Esophagus squamous epithelium (tissue), 4 donors: ENCODE measurements at regions not wholly inside any gene's neighbourhood (a gene's known extent, or its start where the extent isn't known, plus 50 kb on each side); places are given as distances from the start of the nearest gene placed in this dataset.

Experiments
- POLR2A ChIP-seq, 4 donors: fragments of 450-650 bp; IDR thresholded peaks; one replicate each; pipeline ENCODE4 v1.6.1; 2017; ENCODE audit warnings: antibody characterized with exemption in 4 of 4, mild to moderate bottlenecking in 4 of 4, moderate library complexity in 3 of 4
- TF ChIP-seq, protein P1 (sequence below), 6 experiments: fragments of 450-650 bp in 4 of 6; fragments of 200-600 bp in 2 of 6; sonication (generic) in 2 of 6; IDR thresholded peaks; one replicate each; pipeline ENCODE4 v1.5.1; 2016 to 2019; ENCODE audit warnings: antibody characterized with exemption in 6 of 6, mild to moderate bottlenecking in 4 of 6, moderate library complexity in 4 of 6

DNA sequence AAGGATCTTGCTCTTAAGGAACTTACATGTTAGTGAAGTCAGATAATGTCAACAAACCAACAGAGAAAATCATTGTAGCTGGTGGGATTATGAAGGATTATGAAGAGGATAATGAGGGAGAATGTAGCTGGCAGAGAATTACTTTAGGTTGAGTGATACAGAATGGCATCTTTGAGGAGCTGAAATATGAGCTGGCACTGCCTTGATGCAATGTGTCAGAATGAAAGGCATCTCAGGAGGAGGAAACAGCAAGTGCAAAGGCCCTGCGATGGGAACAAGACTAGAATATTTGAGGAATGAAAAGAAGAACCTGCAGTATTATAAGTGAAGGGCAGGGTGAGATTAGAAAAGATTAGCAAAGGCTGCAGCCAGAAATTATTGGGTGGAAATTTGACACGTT lies 237.2 kb upstream of the ADAMTS9 start:
- TF ChIP-seq, protein P1, sequence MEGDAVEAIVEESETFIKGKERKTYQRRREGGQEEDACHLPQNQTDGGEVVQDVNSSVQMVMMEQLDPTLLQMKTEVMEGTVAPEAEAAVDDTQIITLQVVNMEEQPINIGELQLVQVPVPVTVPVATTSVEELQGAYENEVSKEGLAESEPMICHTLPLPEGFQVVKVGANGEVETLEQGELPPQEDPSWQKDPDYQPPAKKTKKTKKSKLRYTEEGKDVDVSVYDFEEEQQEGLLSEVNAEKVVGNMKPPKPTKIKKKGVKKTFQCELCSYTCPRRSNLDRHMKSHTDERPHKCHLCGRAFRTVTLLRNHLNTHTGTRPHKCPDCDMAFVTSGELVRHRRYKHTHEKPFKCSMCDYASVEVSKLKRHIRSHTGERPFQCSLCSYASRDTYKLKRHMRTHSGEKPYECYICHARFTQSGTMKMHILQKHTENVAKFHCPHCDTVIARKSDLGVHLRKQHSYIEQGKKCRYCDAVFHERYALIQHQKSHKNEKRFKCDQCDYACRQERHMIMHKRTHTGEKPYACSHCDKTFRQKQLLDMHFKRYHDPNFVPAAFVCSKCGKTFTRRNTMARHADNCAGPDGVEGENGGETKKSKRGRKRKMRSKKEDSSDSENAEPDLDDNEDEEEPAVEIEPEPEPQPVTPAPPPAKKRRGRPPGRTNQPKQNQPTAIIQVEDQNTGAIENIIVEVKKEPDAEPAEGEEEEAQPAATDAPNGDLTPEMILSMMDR (IDR thresholded peaks at IDR 0.05), result no peak
- TF ChIP-seq POLR2A (IDR thresholded peaks at IDR 0.05), result no peak
